ENCODE measurements at regions not wholly inside any gene's neighbourhood (a gene's known extent, or its start where the extent isn't known, plus 50 kb on each side); places are given as distances from the start of the nearest gene placed in this dataset.
A peak's percentile ranks its signal among the peaks of the same experiment; 100 is the strongest.

DNA sequence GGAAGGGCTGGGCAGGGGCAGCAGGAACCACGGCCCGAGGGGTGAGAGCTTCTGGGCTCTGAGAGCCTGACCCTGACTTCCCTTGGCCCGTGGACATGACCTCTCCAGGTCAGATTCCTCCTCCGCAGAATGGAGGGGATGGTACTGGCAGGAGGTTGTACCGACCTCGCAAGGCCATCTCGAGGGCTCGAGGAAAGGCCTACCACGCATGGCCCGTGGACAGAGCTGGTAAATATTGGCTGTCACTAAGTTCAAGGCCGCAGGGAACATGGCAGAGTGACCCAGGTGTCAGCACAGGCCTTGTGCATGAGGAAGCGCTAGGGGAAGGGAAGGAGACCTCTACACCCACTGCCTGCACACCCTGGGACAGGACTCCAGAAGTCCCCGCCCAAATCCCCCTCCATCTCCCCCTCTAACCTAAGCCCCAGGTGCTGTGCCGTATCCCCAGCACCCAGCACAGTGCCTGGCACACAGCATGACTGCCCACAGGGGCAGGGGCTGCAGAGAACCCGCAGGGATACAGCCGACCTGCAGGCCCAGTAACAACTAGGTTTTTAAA lies 54.9 kb upstream of the PPP2R5C start:
- DNase-seq (ENCODE audit: low read depth in 4 of 4, low spot score in 1 of 4), result no peak

DNA sequence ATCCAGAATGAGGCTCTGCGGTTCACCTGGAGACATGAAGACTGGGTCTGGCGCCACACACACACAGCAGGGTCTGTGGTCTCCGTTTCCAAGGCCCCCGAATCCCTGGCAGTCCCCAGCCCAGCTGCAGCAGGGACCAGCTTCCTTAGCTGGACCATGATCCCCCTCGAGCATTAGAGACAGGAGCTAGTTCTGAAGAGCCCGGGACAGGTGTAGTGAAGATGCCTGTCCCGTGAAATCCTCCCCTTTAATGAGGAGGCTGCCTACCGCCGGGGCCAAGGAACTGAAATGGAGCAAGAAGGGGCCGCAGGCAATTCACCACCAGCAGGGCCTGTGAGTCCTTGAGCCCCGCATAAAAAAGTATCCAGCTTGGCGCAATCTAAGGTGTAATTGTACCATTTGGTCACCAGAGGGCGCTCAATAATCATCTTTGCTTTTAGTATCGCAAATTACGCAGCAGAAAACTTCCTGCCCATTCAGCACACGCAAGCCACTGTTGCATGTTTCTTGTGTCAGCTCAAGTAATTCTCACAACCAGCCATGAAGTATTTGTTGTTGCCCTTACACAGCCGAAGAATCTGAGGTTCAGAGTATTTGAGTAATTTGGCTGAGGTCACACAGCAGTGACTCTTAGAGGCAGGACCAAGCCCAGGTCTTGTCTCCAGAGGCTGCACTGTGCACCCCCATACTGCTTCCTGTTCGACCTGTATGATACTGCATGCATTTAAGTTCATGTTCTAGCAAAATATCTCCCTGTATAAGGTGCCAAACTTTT lies 54.3 kb upstream of the PPP2R5C start:
- DNase-seq (ENCODE audit: low read depth in 4 of 4, low spot score in 1 of 4), result peak in 1 of 4 experiments; percentile 41

DNA sequence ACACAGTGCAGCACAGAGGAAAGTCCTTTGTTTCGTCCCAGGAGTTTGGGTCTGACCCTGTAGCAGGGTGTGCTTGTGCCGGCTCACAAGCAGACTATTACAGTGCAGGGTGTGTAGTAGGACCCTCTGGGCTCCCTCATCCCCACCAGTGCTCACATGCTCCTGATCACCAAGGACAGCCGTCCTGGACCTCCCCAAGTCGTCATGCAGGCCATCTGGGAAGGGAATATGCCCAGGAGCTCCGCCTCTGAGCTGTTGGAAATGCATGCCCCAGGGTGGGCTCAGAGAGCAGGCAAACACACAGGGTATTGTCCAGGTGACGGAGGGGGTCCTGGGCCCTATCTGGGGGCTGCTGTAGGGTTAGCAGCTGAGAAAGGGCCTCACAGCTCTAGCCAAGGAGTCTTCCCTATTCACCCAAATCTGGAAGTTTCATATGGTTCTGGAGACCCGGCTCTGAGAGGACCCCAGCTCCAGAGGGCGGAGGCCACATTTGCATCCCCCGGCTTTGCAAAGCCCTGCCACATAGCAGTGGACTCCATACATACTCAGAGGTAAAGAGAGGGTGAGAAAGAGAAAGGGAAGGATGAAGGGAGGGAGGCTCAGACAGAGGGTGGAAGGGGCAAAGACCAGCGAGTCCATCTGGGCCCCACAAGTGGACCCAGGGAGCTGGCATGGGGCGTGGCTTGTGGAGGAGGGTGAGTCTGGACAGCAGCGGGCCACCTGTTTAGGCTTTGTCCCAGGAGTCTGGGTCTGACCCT lies 53.5 kb upstream of the PPP2R5C start:
- DNase-seq (ENCODE audit: low read depth in 4 of 4, low spot score in 1 of 4), result no peak

DNA sequence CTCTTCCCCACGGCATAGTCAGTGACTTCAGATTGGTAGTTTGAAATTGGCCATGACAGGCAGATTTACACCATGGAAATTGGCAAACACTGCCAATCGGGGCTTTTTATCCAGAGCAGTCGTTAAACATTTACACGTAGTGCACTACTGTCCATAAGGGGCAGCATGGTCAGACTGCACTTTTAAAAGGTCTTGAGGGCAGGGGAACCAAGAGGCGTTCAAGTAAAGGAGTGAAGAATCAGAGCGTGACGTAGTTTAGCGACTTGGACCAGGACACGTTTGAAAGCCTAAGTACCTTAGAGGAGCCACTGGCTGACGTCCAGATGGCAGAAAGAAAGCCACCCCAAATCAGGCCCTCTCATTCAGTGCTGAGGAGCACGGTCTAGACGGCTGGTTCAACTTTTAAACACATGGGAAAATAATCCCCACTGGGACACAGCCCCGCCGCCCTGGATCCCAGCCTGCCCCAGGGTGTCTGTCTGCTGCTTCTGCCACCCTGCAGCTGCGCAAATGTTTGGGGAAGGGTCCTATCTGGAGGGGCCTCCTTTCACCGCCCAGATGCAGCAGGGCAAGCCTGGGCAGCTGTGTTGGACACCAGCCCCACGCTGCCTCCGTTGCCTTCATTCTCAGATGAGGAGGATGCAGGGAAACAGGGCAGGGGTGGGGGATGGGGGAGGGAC lies 52.5 kb upstream of the PPP2R5C start:
- DNase-seq (ENCODE audit: low read depth in 4 of 4, low spot score in 1 of 4), result no peak

DNA sequence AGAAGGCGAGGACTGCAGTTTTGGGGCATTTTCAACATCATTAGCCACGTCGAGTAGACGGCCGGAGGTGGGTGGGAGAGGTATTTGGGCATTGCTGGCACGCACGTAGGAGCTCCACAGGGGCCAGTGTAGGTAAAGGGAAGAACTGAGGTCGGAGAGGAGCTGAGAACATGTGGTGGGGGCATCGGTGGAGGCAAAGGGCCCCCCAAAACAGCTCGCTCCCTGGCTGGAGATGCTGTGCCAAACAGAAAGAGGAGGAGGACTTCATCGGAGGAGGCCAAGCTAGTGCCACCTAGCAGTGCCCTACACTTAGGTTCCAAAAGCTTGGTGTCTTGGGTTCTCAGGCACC lies 52.0 kb upstream of the PPP2R5C start:
- DNase-seq (ENCODE audit: low read depth in 4 of 4, low spot score in 1 of 4), result no peak

DNA sequence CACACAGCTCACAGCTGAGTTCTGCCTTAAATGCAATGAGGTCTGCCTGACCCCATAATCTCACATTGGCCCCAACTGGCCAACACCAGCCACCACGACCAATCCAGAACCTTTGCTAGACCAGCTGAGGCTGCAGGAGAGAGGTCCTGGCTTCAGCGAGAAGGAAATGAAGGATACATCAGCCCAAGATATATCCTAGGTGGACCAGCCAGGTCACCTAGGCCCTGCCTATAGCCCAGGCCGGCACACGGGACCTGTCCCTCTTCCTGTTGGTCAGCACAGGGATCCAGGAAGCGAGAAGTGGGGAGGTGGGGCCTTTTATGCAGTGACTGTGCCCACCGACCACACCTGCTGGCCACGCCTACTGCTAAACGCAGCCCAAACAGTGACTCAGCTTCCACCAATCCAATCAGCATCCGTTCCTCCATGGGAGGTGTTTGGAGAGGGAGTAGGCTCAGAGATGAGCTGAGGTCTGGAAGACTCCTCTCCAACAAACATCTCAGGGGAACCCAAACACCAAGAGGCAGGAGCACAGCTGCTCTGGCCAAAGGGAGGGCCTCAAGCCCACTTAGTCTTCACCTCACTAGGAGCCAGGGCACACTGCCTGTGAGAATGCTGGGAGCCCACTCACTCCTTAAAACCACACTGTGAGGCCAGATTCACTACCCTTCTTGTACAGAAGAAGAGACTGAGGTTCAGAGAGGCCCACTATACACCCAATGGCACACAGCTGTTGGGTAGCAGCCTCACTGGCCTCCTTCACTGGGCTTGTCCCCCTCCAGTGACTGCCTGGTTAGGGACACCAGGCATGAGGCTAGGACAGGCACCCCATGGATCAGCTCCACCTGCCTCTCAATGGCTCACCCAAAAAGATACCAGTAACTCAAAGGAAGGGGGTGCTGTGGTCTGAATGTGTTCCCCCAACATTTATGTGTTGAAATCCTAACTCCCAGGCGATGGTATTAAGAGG lies 51.3 kb upstream of the PPP2R5C start:
- DNase-seq (ENCODE audit: low read depth in 4 of 4, low spot score in 1 of 4), result no peak

DNA sequence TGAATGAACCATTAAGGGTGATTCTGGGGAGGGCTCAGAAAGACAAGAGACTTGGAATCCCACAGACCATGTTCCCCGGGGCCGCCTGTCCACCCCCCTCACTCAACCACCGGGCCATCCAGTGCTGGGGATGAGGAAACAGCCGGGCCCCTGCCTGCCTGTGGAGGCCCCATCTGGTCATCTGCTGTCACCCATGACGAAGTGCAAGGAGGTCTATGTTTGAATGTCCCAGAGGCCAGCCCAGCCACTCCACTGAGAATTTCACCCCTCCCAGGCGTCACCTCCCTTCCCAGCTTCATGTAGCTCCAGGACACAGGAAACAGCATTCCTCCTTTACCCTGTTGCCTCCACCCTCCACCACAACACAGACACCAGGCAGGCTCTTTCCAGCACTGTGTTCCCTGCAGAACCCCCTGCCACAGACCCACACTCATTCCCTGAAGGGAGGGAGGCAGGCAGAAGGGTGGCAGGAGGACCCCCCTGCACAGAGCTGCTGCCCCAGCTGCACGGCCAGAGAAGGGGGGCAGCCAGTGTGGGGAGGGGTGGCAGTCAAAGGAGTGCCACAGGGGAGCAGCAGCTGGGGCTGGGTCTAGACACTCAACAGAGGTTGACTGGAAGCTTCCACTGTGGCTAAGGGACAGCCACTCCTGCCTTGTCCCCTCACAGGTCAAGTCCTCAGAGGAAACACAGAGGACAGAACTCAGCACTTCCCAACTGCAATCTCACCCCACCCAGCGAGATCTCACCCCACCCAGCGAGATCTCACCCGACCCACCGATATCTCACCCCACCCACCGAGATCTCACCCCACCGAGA lies 50.3 kb upstream of the PPP2R5C start:
- DNase-seq (ENCODE audit: low read depth in 4 of 4, low spot score in 1 of 4), result no peak

Measured in stimulated activated CD4-positive, alpha-beta T cell treated with anti-CD3 and anti-CD28 coated beads, Interleukin-1b, Interleukin-23, amount 100 ng/mL, for 24 hours (primary cell).